HFFc6 (cell line): ENCODE measurements at regions not wholly inside any gene's neighbourhood (a gene's known extent, or its start where the extent isn't known, plus 50 kb on each side); places are given as distances from the start of the nearest gene placed in this dataset.

Source experiments
- DNase-seq: peaks from one replicate; pipeline ENCODE4 v3.0.0-alpha.2; 2018
- H3K27ac Mint-ChIP-seq: 2 replicates; pipeline ENCODE4 v1.8.0; 2020; ENCODE audit warnings: mild to moderate bottlenecking, mixed read lengths
- H3K27me3 Mint-ChIP-seq: 2 replicates; pipeline ENCODE4 v1.8.0; 2021; ENCODE audit warnings: mild to moderate bottlenecking, moderate library complexity, mixed read lengths; ENCODE audit not compliant: insufficient read depth
- H3K36me3 Mint-ChIP-seq: 2 replicates; pipeline ENCODE4 v1.8.0; 2021; ENCODE audit warnings: low read depth, mixed read lengths
- H3K4me1 Mint-ChIP-seq: 2 replicates; pipeline ENCODE4 v1.8.0; 2020; ENCODE audit warnings: low read depth, mixed read lengths
- H3K4me3 Mint-ChIP-seq: 2 replicates; pipeline ENCODE4 v1.8.0; 2020; ENCODE audit warnings: mild to moderate bottlenecking, moderate library complexity, mixed read lengths
- H3K9me3 Mint-ChIP-seq: 2 replicates; pipeline ENCODE4 v1.8.0; 2020; ENCODE audit warnings: mild to moderate bottlenecking, mixed read lengths
- CTCF ChIP-seq: fragments of 200-600 bp; sonication (generic); IDR thresholded peaks from 2 replicates; pipeline ENCODE4 v1.5.0; 2021; ENCODE audit warnings: antibody characterized with exemption, mild to moderate bottlenecking

DNA sequence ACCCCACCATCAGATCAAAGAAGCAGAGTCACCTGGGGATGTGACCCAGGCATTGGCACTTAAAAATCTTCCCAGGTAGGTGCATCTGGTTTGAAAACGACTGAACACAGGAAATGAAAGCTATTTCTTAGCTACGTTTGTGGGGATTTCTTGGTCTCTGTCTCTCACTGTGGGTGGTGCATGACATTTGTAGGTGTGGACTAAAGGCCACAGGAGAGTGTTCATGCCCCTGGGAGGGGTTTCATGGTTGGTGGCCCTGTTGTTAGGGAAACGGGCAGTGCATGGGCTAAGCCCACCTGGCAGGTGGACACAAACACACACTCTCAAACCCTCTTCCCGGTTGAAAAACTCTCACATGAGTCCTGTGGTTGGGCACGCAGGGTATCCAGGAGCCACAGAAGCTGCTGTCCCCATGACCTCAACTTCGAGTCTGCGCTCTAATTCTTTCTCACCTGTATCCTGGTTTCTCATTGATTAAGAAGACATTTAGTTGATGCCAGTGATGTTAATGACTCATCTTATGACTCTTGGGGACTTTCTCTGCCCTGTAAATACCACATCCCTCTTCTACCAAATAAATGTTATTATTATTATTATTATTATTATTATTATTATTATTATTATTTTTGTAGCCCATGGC is 119.4 kb downstream of the MRPS6 start:
- H3K27ac Mint-ChIP-seq = no peak overlapping the region
- H3K27me3 Mint-ChIP-seq = peaks cover 2% of the 10 kb centered on the region; the same call in 1 of the 2 replicates
- H3K9me3 Mint-ChIP-seq = no peaks in the 10 kb centered on the region
- no peak for TF ChIP-seq CTCF
- H3K4me1 Mint-ChIP-seq = no peaks in the 10 kb centered on the region
- H3K36me3 Mint-ChIP-seq = peaks cover 17% of the 10 kb centered on the region; the same call in 1 of the 2 replicates
- no peak for DNase-seq
- no peak overlapping the region for H3K4me3 Mint-ChIP-seq

DNA sequence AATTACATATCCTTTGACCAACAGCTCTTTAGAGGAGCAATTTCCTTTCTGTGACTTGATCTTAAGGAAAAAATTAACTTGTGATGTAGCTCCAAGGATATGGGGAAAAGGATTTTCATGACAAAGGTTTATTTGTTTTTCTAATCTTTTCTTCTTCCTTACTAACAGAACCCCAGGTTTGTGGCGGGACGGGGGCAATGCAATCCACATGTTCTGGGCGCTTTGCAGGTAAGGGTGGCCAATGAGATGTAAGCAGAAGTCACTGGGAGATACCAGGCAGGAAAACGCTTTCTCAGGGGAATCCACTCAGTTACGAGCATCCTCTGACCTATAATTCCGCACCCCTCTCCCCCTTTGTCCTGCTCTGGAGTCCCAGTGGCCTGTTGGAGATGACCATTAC is 122.0 kb downstream of the MRPS6 start:
- Mint-ChIP-seq H3K9me3 (no peaks in the 10 kb centered on the region), H3K36me3 (no peaks in the 10 kb centered on the region), H3K4me3 (no peak overlapping the region), H3K4me1 (no peaks in the 10 kb centered on the region), H3K27me3 (peaks cover 2% of the 10 kb centered on the region; the same call in 1 of the 2 replicates), H3K27ac (no peak overlapping the region)
- no peak for TF ChIP-seq CTCF
- no peak for DNase-seq

- H3K27me3 Mint-ChIP-seq = peaks cover 2% of the 10 kb centered on the region
- TF ChIP-seq CTCF = no peak
- no peak overlapping the region for H3K27ac Mint-ChIP-seq
- H3K4me1 Mint-ChIP-seq = peaks cover 10% of the 10 kb centered on the region
- H3K9me3 Mint-ChIP-seq = no peaks in the 10 kb centered on the region
- no peaks in the 10 kb centered on the region for H3K36me3 Mint-ChIP-seq
- DNase-seq = no peak
- no peak overlapping the region for H3K4me3 Mint-ChIP-seq
These were observed 123.6 kb downstream of the MRPS6 start for GRCh38 chr21:34196996-34197395.

GRCh38 chr21:34197561-34197960 is 124.2 kb downstream of the MRPS6 start:
- peaks cover 15% of the 10 kb centered on the region for H3K4me1 Mint-ChIP-seq
- TF ChIP-seq CTCF = no peak
- H3K27ac Mint-ChIP-seq = no peak overlapping the region

DNA sequence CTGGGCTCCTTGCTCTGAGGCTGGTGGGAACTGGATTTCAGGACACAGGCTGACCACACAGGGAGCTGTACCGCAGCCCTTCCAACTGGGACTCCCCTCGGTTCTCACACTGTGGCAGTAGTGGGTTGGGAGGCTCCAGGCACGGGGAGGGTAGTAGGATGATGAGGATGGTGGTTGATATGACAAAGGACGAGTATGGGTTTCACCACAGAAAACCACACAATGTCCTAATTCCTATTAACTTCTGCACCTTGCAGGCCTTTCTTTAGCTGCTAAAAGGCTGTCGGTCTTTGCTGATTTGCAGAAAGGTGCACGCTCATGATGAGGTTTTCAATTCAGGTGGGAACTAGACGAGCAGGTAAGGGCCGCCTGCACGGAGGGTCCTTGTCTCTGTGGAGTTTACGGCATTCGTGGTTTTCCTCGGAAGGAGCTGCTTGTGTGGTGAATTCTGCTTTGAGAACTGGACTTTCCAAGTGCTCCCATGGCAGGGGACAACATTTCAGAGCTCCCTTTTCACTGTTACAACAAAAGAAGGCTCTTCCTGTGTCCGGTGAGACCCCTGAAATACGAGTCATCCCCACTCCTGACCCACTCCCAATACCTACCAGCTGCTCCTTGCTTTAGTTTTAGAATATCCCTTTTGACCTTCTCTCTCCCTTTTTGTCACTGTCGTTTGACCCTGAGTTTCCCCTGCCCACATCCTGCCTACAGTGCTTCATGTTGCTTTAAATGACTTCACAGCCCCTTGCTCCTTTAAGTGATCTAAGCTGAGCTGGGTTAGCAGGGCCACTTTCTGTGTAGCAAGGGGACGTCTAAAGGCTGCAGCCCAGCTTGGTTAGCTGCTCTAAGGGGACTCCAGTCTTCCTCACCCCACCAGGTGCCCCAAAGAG is 125.1 kb downstream of the MRPS6 start:
- TF ChIP-seq CTCF = no peak
- peaks cover 2% of the 10 kb centered on the region for H3K27me3 Mint-ChIP-seq
- H3K4me3 Mint-ChIP-seq = no peak overlapping the region
- peaks cover 21% of the 10 kb centered on the region for H3K4me1 Mint-ChIP-seq
- no peak for DNase-seq
- H3K27ac Mint-ChIP-seq = no peak overlapping the region
- H3K36me3 Mint-ChIP-seq = no peaks in the 10 kb centered on the region
- H3K9me3 Mint-ChIP-seq = no peaks in the 10 kb centered on the region

More at GRCh38 chr21:34197561-34197960, 124.2 kb downstream of the MRPS6 start:
- peaks cover 2% of the 10 kb centered on the region for H3K27me3 Mint-ChIP-seq
- H3K4me3 Mint-ChIP-seq = no peak overlapping the region
- DNase-seq = no peak
- no peaks in the 10 kb centered on the region for H3K9me3 Mint-ChIP-seq
- no peaks in the 10 kb centered on the region for H3K36me3 Mint-ChIP-seq
